HEK293T (cell line): ENCODE measurements at regions not wholly inside any gene's neighbourhood (a gene's known extent, or its start where the extent isn't known, plus 50 kb on each side); places are given as distances from the start of the nearest gene placed in this dataset.

Experiments
- CTCF ChIA-PET: fragments of 350-600 bp; formaldehyde crosslinking; extraction: SDS; loops from one replicate; lab custom pipeline; 2021; ENCODE audit warnings: antibody characterized with exemption, inconsistent platforms; lab: Yijun Ruan, JAX
- POLR2A ChIA-PET: fragments of 350-600 bp; formaldehyde crosslinking; extraction: SDS; loops from one replicate; lab custom pipeline; 2020; ENCODE audit warnings: antibody characterized with exemption, inconsistent platforms; lab: Yijun Ruan, JAX
- DNase-seq: peaks from one replicate; pipeline ENCODE4 v3.0.0; 2012; ENCODE audit warnings: mixed read lengths; ENCODE audit errors: extremely low spot score
- ARNT ChIP-seq: fragments of 450-650 bp; IDR thresholded peaks from 2 replicates; pipeline ENCODE4 v1.6.1; 2017; ENCODE audit warnings: mild to moderate bottlenecking
- BHLHE40 ChIP-seq: fragments of 450-650 bp; IDR thresholded peaks from 2 replicates; pipeline ENCODE4 v1.6.1; 2016; ENCODE audit warnings: mild to moderate bottlenecking, moderate library complexity, borderline replicate concordance
- CTBP1 ChIP-seq: fragments of 450-650 bp; IDR thresholded peaks from 2 replicates; pipeline ENCODE4 v1.6.1; 2016; ENCODE audit warnings: borderline replicate concordance
- ELF4 ChIP-seq: fragments of 450-650 bp; IDR thresholded peaks from 2 replicates; pipeline ENCODE4 v1.6.1; 2017; ENCODE audit warnings: antibody characterized with exemption
- FOXA1 ChIP-seq: fragments of 450-650 bp; IDR thresholded peaks from 2 replicates; pipeline ENCODE4 v1.6.1; 2016; ENCODE audit warnings: mild to moderate bottlenecking
- FOXK2 ChIP-seq: fragments of 450-650 bp; IDR thresholded peaks from 2 replicates; pipeline ENCODE4 v1.6.1; 2016; ENCODE audit warnings: mild to moderate bottlenecking
- FOXM1 ChIP-seq: fragments of 450-650 bp; IDR thresholded peaks from 2 replicates; pipeline ENCODE4 v1.6.1; 2017; ENCODE audit warnings: mild to moderate bottlenecking, borderline replicate concordance
- HDGF ChIP-seq: fragments of 450-650 bp; IDR thresholded peaks from 2 replicates; pipeline ENCODE4 v1.6.1; 2017; ENCODE audit warnings: antibody characterized with exemption, borderline replicate concordance
- L3MBTL2 ChIP-seq: fragments of 450-650 bp; conservative IDR thresholded peaks from 2 replicates; pipeline ENCODE4 v1.6.1; 2016; ENCODE audit warnings: mild to moderate bottlenecking
- LEF1 ChIP-seq: fragments of 450-650 bp; IDR thresholded peaks from 2 replicates; pipeline ENCODE4 v1.6.1; 2017; ENCODE audit warnings: mild to moderate bottlenecking, borderline replicate concordance
- NFRKB ChIP-seq: fragments of 450-650 bp; IDR thresholded peaks from 2 replicates; pipeline ENCODE4 v1.6.1; 2016; ENCODE audit warnings: mild to moderate bottlenecking, moderate library complexity
- SP1 ChIP-seq: fragments of 450-650 bp; IDR thresholded peaks from 2 replicates; pipeline ENCODE4 v1.6.1; 2017
- SUZ12 ChIP-seq: fragments of 450-650 bp; IDR thresholded peaks from 2 replicates; pipeline ENCODE4 v1.6.1; 2016; ENCODE audit warnings: mild to moderate bottlenecking
- TARDBP ChIP-seq: fragments of 450-650 bp; IDR thresholded peaks from 2 replicates; pipeline ENCODE4 v1.6.1; 2016
- ZNF384 ChIP-seq: fragments of 450-650 bp; IDR thresholded peaks from 2 replicates; pipeline ENCODE4 v1.6.1; 2016
- TF ChIP-seq, protein P1 (sequence below): fragments of 450-650 bp; IDR thresholded peaks from 2 replicates; pipeline ENCODE4 v1.6.1; 2016

DNA sequence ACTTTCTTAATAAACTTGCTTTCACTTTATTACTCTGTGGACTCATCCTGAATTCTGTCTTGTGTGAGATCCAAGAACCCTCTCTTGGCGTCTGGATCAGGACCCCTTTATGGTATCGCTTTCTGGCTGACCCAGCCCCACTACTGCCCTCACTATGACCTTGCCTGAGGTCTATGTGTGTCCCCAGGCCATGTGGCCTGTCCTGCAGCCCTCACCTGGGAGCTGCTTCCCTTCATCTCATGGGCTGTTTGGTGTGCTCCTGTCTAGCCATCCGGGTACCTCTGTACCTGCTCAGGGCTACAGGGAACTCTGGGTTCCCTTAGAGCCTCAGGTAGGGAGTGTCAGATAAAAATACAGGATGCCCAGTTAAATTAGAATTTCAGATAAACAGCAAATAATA, 94.5 kb downstream of the SCP2D1 start:
- CTCF ChIA-PET: no interaction called here
- DNase-seq: no peak
- POLR2A ChIA-PET: no interaction called here
- TF ChIP-seq HDGF (no peak), BHLHE40 (no peak), L3MBTL2 (no peak), NFRKB (no peak), ELF4 (no peak), CTBP1 (no peak), FOXM1 (no peak), TARDBP (no peak), SUZ12 (no peak), FOXK2 (no peak), ZNF384 (no peak), FOXA1 (no peak), LEF1 (no peak), SP1 (no peak), ARNT (no peak)
- TF ChIP-seq, protein P1, sequence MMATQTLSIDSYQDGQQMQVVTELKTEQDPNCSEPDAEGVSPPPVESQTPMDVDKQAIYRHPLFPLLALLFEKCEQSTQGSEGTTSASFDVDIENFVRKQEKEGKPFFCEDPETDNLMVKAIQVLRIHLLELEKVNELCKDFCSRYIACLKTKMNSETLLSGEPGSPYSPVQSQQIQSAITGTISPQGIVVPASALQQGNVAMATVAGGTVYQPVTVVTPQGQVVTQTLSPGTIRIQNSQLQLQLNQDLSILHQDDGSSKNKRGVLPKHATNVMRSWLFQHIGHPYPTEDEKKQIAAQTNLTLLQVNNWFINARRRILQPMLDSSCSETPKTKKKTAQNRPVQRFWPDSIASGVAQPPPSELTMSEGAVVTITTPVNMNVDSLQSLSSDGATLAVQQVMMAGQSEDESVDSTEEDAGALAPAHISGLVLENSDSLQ: no peak

DNA sequence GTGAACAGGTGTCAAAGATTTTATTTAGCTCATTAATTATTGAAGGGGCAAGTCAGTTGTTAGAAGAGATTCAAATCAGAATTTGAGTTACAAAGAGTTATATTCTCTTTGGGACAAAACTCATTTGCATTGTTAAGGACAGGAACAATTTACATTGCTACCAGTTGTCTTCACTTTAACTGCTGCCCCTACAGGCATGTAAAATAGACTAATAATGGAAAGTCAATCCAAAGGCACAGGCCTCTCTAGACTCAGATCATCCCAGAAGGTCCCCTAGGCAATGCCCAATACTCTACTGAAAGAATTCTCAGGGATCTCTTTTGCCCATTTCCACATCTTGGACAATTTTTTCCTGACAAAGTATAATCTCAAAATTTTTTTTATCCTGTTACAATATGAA, 95.7 kb downstream of the SCP2D1 start:
- TF ChIP-seq CTBP1: no peak
- TF ChIP-seq LEF1: no peak
- TF ChIP-seq, protein P1: no peak
- TF ChIP-seq L3MBTL2: no peak
- TF ChIP-seq NFRKB: no peak
- POLR2A ChIA-PET: no interaction called here
- CTCF ChIA-PET: no interaction called here

DNA sequence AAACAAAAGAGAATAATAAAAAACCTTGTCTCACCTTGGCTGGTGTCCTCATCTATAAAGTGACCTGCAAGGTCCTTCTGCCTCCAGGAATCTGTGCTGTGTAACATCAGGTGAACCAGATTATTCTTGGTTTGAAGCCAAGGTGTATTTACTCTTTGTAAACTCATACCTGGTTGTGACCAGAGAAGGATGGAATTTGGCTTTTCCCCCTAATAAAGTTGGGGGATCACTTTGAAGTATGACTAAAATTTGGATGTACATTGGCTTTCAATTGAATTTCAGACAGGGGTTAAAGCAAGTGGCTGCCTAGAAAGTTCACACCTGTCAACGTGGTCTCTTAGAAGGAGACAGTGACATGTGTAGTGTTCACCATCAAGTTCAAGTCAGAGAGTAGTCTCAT, 100.1 kb downstream of the SCP2D1 start:
- DNase-seq: no peak
- CTCF ChIA-PET: no interaction called here
- POLR2A ChIA-PET: no interaction called here
- TF ChIP-seq CTBP1: no peak
- TF ChIP-seq SP1: no peak
- no peak for TF ChIP-seq BHLHE40
- TF ChIP-seq SUZ12: no peak
- TF ChIP-seq L3MBTL2: no peak
- TF ChIP-seq ZNF384: no peak
- no peak for TF ChIP-seq LEF1
- no peak for TF ChIP-seq FOXA1
- no peak for TF ChIP-seq TARDBP
- TF ChIP-seq, protein P1: no peak
- no peak for TF ChIP-seq NFRKB
- no peak for TF ChIP-seq FOXK2

More for the DNA sequence above, 95.7 kb downstream of the SCP2D1 start:
- no peak for DNase-seq

DNA sequence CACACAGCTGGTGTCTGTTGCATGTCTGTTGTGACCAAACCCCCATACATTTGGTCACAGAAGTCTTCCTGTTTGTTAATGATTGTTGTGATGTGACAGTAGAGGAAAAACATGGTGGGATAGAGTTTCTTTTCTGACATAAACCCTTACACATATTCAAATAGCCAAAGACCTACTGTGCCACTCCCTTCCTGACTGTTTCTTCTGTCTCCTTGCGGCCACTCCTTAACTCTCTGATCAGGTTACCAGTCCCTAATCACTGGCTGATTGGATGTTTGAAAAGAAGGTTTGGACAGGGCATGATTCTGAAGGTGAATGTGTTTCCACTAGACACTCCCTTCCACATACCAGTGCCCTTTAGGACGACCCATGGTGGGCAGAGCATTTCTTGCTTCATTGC, 101.2 kb downstream of the SCP2D1 start:
- POLR2A ChIA-PET: no interaction called here
- DNase-seq: no peak
- TF ChIP-seq FOXA1 (no peak), FOXK2 (no peak), ELF4 (no peak)
- TF ChIP-seq, protein P1: no peak
- CTCF ChIA-PET: no interaction called here

GRCh38 chr20:18916886-18917750, 103.5 kb downstream of the SCP2D1 start:
- CTCF ChIA-PET: no interaction called here
- no peak for DNase-seq
- POLR2A ChIA-PET: no interaction called here
- TF ChIP-seq ZNF384 (no peak), CTBP1 (no peak), HDGF (no peak), LEF1 (no peak), TARDBP (no peak), L3MBTL2 (no peak), NFRKB (no peak), FOXM1 (no peak), FOXK2 (no peak), FOXA1 (no peak), SUZ12 (no peak), ARNT (no peak), SP1 (no peak), BHLHE40 (no peak), ELF4 (no peak)
- TF ChIP-seq, protein P1: no peak
